ENCODE measurements at regions not wholly inside any gene's neighbourhood (a gene's known extent, or its start where the extent isn't known, plus 50 kb on each side); places are given as distances from the start of the nearest gene placed in this dataset.

- TF ChIP-seq CTCF (IDR thresholded peaks at IDR 0.05) (no peak), ZFX (IDR thresholded peaks at IDR 0.05; ENCODE audit: borderline replicate concordance) (no peak)
- no peak overlapping the region for H3K27ac ChIP-seq
These were observed 73.1 kb upstream of the PDE1C start for GRCh38 chr7:32143301-32143700.

DNA sequence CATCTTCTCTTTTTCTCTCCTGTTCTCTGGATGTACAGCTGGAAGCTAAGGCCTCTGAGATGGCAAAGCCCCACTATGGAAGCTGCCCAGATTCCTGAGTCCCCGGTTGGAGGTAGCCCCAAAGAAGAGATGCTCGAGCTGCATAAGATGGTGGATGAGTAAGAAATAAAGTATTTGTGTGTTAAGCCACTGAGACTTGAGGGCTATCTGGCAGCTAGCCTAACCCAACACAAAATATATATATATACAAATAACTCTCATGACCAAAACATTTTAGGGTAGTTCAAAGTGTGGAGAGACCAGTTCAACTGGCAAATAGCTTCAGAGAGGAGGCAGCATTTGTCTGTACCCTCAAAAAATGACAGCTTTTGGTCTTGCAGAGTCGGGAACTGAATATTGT lies 72.4 kb upstream of the PDE1C start:
- TF ChIP-seq ZFX (IDR thresholded peaks at IDR 0.05; ENCODE audit: borderline replicate concordance) (no peak), CTCF (IDR thresholded peaks at IDR 0.05) (no peak)
- no peak overlapping the region for H3K27ac ChIP-seq

DNA sequence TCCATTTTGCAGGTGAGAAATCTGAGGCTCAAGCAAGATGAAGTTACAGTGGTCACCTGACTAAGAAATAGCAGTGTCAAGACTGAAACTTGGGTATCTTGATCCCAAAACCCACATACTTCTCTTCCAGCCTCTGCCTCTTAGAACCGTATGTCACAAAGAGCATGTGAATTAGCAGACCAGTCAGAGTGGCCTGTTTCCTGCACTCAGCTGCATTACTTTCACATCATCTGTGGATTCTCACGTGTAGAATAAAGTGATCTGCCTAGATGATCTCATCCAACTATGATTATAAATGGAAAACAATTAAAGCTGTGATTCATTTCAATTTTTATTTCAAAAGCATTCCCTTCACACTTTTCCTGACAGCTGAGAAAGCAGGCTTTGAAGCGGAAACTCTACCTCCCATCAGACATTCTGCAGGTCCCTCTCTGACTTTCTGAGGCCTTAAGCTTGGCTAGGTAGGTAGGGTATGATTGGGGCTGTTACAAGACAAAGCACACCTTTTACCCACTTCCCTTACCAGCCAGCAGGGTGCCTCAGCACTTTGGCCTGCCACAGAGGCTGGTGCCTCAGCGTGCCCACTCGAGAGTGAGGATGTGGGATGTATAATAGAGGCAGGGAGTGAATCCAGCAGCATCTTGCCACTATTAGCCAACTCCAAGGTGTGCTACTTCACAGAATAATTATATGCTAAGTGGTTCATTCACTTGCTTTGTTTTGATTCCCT lies 70.2 kb upstream of the PDE1C start:
- H3K27ac ChIP-seq, result no peak overlapping the region
- TF ChIP-seq CTCF (IDR thresholded peaks at IDR 0.05) (0 out of 2 replicates have a peak, but pooled peaks have one; percentile 15), ZFX (IDR thresholded peaks at IDR 0.05; ENCODE audit: borderline replicate concordance) (no peak)

- H3K27ac ChIP-seq, result no peak overlapping the region
- TF ChIP-seq ZFX (IDR thresholded peaks at IDR 0.05; ENCODE audit: borderline replicate concordance) (no peak), CTCF (IDR thresholded peaks at IDR 0.05) (no peak)
These were observed 66.9 kb upstream of the PDE1C start for GRCh38 chr7:32137059-32137458.

DNA sequence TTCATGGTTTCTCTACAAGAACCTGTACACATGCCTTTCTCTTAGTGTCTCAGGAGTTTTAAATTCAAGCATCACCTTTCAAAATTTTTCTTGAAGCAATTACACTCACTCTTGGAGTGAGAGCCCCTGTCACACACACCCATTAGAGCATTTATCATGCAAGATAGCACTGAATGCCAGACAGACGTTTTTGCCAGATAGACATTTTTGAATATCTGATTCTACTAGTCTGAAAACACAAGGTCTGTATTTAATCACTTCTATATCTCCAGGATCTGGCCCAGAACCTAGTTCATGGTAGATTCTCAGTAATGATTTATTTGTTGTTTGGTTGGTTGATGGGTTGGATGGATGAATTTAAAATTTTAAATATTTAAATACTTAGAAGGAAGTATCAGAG lies 60.9 kb upstream of the PDE1C start:
- no peak for TF ChIP-seq CTCF (IDR thresholded peaks at IDR 0.05)
- no peak for TF ChIP-seq ZFX (IDR thresholded peaks at IDR 0.05; ENCODE audit: borderline replicate concordance)
- no peak overlapping the region for H3K27ac ChIP-seq

- H3K27ac ChIP-seq, result no peak overlapping the region
- TF ChIP-seq ZFX (IDR thresholded peaks at IDR 0.05; ENCODE audit: borderline replicate concordance) (no peak), CTCF (IDR thresholded peaks at IDR 0.05) (no peak)
These were observed 56.6 kb upstream of the PDE1C start for GRCh38 chr7:32126843-32127242.

Data from 22Rv1 (cell line).